Upper lobe of left lung (tissue), 4 donors: ENCODE measurements at regions not wholly inside any gene's neighbourhood (a gene's known extent, or its start where the extent isn't known, plus 50 kb on each side); places are given as distances from the start of the nearest gene placed in this dataset.

ENCODE experiments used
- CTCF ChIP-seq, 6 experiments: fragments of 450-650 bp in 4 of 6; fragments of 200-600 bp in 2 of 6; sonication (generic) in 2 of 6; IDR thresholded peaks; one replicate each; pipeline ENCODE4 v1.5.1; 2016 to 2019; ENCODE audit warnings: antibody characterized with exemption in 6 of 6
- POLR2AphosphoS5 ChIP-seq, 2 donors: sonication (generic); formaldehyde crosslinking; IDR thresholded peaks; one replicate each; pipeline ENCODE4 v1.5.1; 2017; ENCODE audit warnings: antibody characterized with exemption in 2 of 2

DNA sequence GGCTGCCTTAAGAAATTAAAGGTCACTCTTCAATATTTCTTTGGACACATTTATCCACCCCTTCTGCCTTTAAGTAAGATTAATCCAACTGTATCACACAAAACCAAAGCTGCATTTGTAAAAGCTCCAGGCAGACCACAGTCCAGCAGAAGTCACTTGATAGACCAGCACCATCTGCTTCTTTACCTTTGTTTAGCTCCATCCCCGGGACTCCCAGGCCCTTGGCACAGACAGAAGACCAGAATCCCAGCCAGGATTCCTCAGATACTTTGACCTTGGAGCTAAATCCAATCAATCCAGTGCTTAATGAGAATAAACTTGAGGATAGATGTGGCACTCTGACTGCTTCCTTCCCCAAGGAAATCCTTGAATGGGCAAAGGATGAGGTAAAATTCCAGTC lies 333.1 kb upstream of the RASGEF1B start:
- TF ChIP-seq POLR2AphosphoS5 (IDR thresholded peaks at IDR 0.05) (no peak), CTCF (IDR thresholded peaks at IDR 0.05) (no peak)
